HepG2 (cell line): ENCODE measurements at regions not wholly inside any gene's neighbourhood (a gene's known extent, or its start where the extent isn't known, plus 50 kb on each side); places are given as distances from the start of the nearest gene placed in this dataset.

ENCODE experiments used
- ATAC-seq: fragments of 200-7000 bp; cut with Tn5 transposase; 3 replicates; pipeline ENCODE4 v1.9.1; 2020; ENCODE audit warnings: mild to moderate bottlenecking, moderate library complexity
- BruUV-seq: library from RNA; stranded (reverse); fragments of 400-500 nt; replicated peaks from 2 replicates; lab custom pipeline; 2021; lab: Mats Ljungman, UMichigan
- CTCF ChIA-PET: fragments of 300-600 bp; formaldehyde crosslinking; extraction: SDS; loops from one replicate; lab custom pipeline; 2021; ENCODE audit warnings: low total read pairs, inconsistent platforms, low intra/inter-chr PET ratio; lab: Yijun Ruan, JAX
- POLR2A ChIA-PET: fragments of 350-600 bp; sonication (Branson Sonifier 250); formaldehyde crosslinking; loops from one replicate; lab custom pipeline; 2020; ENCODE audit warnings: antibody characterized with exemption, inconsistent platforms; lab: Yijun Ruan, JAX
- DNase-seq: peaks from one replicate; pipeline ENCODE4 v3.0.0-alpha.2; 2015; ENCODE audit warnings: low spot score
- FAIRE-seq: peaks from 3 replicates; lab custom pipeline; 2011; peaks lifted over from hg19 to GRCh38; lab: Jason Lieb, UNC
- H2AFZ ChIP-seq: one replicate; pipeline ENCODE4 v1.6.1; 2011; ENCODE audit warnings: low read length, inconsistent platforms
- H3K27ac ChIP-seq: fragments of 300-600 bp; 3 replicates; pipeline ENCODE4 v1.8.0; 2011; ENCODE audit warnings: mixed run types, mild to moderate bottlenecking, mixed read lengths, low read length, inconsistent platforms; ENCODE audit not compliant: insufficient read depth; ENCODE audit errors: extremely low read length
- H3K27me3 ChIP-seq, 2 experiments: fragments of 200-600 bp in 1 of 2; 2 replicates in 1 of 2; 3 replicates in 1 of 2; pipeline versions ENCODE4 v1.6.0 to v1.8.0; 2011; ENCODE audit warnings: low read length in 2 of 2, mild to moderate bottlenecking in 2 of 2, moderate library complexity in 2 of 2, inconsistent platforms in 1 of 2; ENCODE audit not compliant: insufficient read depth in 2 of 2, control insufficient read depth in 1 of 2
- H3K36me3 ChIP-seq, 2 experiments: fragments of 200-600 bp in 1 of 2; replicated peaks in 1 of 2; 2 replicates in 1 of 2; 3 replicates in 1 of 2; pipeline versions ENCODE4 v1.5.1 to v1.8.0; 2011; ENCODE audit warnings: low read length in 2 of 2, inconsistent platforms in 1 of 2; ENCODE audit not compliant: insufficient read depth in 2 of 2, control insufficient read depth in 1 of 2
- H3K4me1 ChIP-seq: 2 replicates; pipeline ENCODE4 v1.5.1; 2012; ENCODE audit warnings: low read length, inconsistent platforms; ENCODE audit not compliant: insufficient read depth
- H3K4me2 ChIP-seq: 2 replicates; pipeline ENCODE4 v1.6.0; 2011; ENCODE audit warnings: low read depth, low read length, inconsistent platforms
- H3K4me3 ChIP-seq, 3 experiments: fragments of 200-600 bp in 1 of 3; sonication (generic), shearing (Covaris generic) in 1 of 3; replicated peaks in 1 of 3; 2 replicates each; pipeline ENCODE4 v1.5.1; 2011 to 2016; ENCODE audit warnings: low read length in 3 of 3, inconsistent platforms in 2 of 3, low read depth in 2 of 3, mild to moderate bottlenecking in 2 of 3, control low read depth in 1 of 3, mixed read lengths in 1 of 3; ENCODE audit not compliant: insufficient read depth in 1 of 3
- H3K79me2 ChIP-seq: one replicate; pipeline ENCODE4 v1.6.1; 2011; ENCODE audit warnings: low read length, inconsistent platforms; ENCODE audit not compliant: insufficient read depth
- H3K9ac ChIP-seq: 2 replicates; pipeline ENCODE4 v1.6.0; 2011; ENCODE audit warnings: mild to moderate bottlenecking, low read depth, low read length, inconsistent platforms; ENCODE audit not compliant: insufficient read depth
- H3K9me3 ChIP-seq: 2 replicates; pipeline ENCODE4 v1.5.1; 2012; ENCODE audit warnings: mild to moderate bottlenecking, low read length
- H4K20me1 ChIP-seq: 2 replicates; pipeline ENCODE4 v1.6.0; 2011; ENCODE audit warnings: inconsistent platforms, mild to moderate bottlenecking, low read length, moderate library complexity; ENCODE audit not compliant: insufficient read depth
- CCDC6 ChIP-seq: sonication (generic); formaldehyde crosslinking; IDR thresholded peaks from 2 replicates; pipeline ENCODE4 v1.8.1; 2022; ENCODE audit warnings: mild to moderate bottlenecking, missing genetic modification reagents, moderate library complexity
- CEBPB ChIP-seq: IDR thresholded peaks from 2 replicates; pipeline ENCODE4 v1.6.1; 2011; ENCODE audit warnings: low read depth, low read length, improper control_type of control experiment, borderline replicate concordance
- CEBPG ChIP-seq: IDR thresholded peaks from 2 replicates; pipeline ENCODE4 v1.6.1; 2016
- EEA1 ChIP-seq: sonication (generic); formaldehyde crosslinking; IDR thresholded peaks from 2 replicates; pipeline ENCODE4 v1.5.1; 2020; ENCODE audit warnings: mild to moderate bottlenecking, missing genetic modification reagents, borderline replicate concordance
- EED ChIP-seq: sonication (generic); formaldehyde crosslinking; IDR thresholded peaks from 2 replicates; pipeline ENCODE4 v1.5.0; 2020; ENCODE audit warnings: mild to moderate bottlenecking, missing genetic modification reagents
- MZF1 ChIP-seq: sonication (generic); formaldehyde crosslinking; IDR thresholded peaks from 2 replicates; pipeline ENCODE4 v1.8.1; 2023; ENCODE audit warnings: mild to moderate bottlenecking, missing genetic modification reagents, borderline replicate concordance
- NFIC ChIP-seq: IDR thresholded peaks from 2 replicates; pipeline ENCODE4 v1.6.1; 2012; ENCODE audit warnings: mild to moderate bottlenecking, low read length, inconsistent platforms
- SCMH1 ChIP-seq: sonication (generic); formaldehyde crosslinking; IDR thresholded peaks from 2 replicates; pipeline ENCODE4 v1.9.0; 2021; ENCODE audit warnings: missing genetic modification reagents, mild to moderate bottlenecking, borderline replicate concordance
- ZNF263 ChIP-seq: sonication (generic); formaldehyde crosslinking; IDR thresholded peaks from 2 replicates; pipeline ENCODE4 v1.4.0; 2020; ENCODE audit warnings: missing genetic modification reagents
- ZNF788 ChIP-seq: sonication (generic); formaldehyde crosslinking; IDR thresholded peaks from 2 replicates; pipeline ENCODE4 v1.5.0; 2020; ENCODE audit warnings: mild to moderate bottlenecking, missing genetic modification reagents, borderline replicate concordance
- WGBS: methylation state at CpG from one replicate; pipeline ENCODE4 v1.1.6; 2017; ENCODE audit warnings: low lambda C conversion rate; 5-methylcytosine and 5-hydroxymethylcytosine counted together
- in situ Hi-C: cut with HindIII; loops from 2 replicates; pipeline ENCODE4 v1.10.0; 2017; ENCODE audit warnings: low pct_unique_long_range_greater_than_20kb; ENCODE audit not compliant: extremely low pct_ligation_motif_present
- intact Hi-C: fragments of 100-400 bp; cut with micrococcal nuclease; formaldehyde crosslinking; loops from one replicate; pipeline ENCODE4 v1.10.0; 2022; ENCODE audit not compliant: unreplicated experiment
- TF ChIP-seq, protein P1 (sequence below): sonication (generic); formaldehyde crosslinking; conservative IDR thresholded peaks from 2 replicates; pipeline ENCODE4 v1.4.0; 2020; ENCODE audit warnings: mild to moderate bottlenecking, missing genetic modification reagents, moderate library complexity

DNA sequence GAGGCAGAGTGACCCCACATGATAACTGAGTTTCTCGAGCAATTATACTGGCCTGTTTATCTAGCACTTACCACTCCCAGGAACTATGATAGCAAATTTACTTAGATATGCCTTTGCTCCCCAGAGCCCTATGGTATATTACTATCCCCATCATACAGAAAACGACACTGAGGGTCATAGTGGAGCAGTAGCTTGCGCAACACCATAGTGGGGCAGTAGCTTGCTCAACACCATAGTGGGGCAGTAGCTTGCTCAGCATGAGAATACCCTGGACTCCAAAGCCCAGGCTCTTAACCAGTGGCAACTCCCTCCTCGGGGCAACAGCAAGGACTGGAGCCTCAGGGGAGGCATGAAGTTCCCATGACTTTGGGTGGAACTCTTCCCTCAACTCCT, 211.9 kb downstream of the NPHP4 start:
- H3K27me3 ChIP-seq: peaks cover 0 to 15% of the 10 kb centered on the region in 2 experiments
- no peaks in the 10 kb centered on the region for H3K4me1 ChIP-seq
- FAIRE-seq: no peak

More for the DNA sequence above, 211.9 kb downstream of the NPHP4 start:
- H4K20me1 ChIP-seq: no peaks in the 10 kb centered on the region
- 6% methylated on average over 3 of the region's 4 CpGs for WGBS
- ChIA-PET POLR2A (no interaction called here), CTCF (no interaction called here)
- DNase-seq: no peak
- BruUV-seq: no TSS peak
- no peak overlapping the region for H3K9ac ChIP-seq
- TF ChIP-seq CEBPG (CRISPR knock-in tag): peak; percentile 53; the same call in 1 of the 2 replicates
- no peak for TF ChIP-seq EEA1 (CRISPR knock-in tag)
- no peak for TF ChIP-seq ZNF263 (CRISPR knock-in tag)
- no peak for TF ChIP-seq ZNF788 (CRISPR knock-in tag)
- no peak for TF ChIP-seq MZF1 (CRISPR knock-in tag)
- no peak for TF ChIP-seq NFIC
- TF ChIP-seq, protein P1, sequence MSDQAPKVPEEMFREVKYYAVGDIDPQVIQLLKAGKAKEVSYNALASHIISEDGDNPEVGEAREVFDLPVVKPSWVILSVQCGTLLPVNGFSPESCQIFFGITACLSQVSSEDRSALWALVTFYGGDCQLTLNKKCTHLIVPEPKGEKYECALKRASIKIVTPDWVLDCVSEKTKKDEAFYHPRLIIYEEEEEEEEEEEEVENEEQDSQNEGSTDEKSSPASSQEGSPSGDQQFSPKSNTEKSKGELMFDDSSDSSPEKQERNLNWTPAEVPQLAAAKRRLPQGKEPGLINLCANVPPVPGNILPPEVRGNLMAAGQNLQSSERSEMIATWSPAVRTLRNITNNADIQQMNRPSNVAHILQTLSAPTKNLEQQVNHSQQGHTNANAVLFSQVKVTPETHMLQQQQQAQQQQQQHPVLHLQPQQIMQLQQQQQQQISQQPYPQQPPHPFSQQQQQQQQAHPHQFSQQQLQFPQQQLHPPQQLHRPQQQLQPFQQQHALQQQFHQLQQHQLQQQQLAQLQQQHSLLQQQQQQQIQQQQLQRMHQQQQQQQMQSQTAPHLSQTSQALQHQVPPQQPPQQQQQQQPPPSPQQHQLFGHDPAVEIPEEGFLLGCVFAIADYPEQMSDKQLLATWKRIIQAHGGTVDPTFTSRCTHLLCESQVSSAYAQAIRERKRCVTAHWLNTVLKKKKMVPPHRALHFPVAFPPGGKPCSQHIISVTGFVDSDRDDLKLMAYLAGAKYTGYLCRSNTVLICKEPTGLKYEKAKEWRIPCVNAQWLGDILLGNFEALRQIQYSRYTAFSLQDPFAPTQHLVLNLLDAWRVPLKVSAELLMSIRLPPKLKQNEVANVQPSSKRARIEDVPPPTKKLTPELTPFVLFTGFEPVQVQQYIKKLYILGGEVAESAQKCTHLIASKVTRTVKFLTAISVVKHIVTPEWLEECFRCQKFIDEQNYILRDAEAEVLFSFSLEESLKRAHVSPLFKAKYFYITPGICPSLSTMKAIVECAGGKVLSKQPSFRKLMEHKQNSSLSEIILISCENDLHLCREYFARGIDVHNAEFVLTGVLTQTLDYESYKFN (CRISPR knock-in tag): no peak
- TF ChIP-seq SCMH1 (CRISPR knock-in tag): no peak
- TF ChIP-seq EED (CRISPR knock-in tag): no peak
- TF ChIP-seq CEBPB: peak; percentile 83; the same call in 1 of the 2 replicates
- no peak for TF ChIP-seq CCDC6
- H3K27ac ChIP-seq: no peak overlapping the region
- no peaks in the 10 kb centered on the region for H3K79me2 ChIP-seq
- ATAC-seq: no peak
- in situ Hi-C loops: no loop called here
- no peak overlapping the region for H2AFZ ChIP-seq
- no peak overlapping the region for H3K4me2 ChIP-seq
- no peaks in the 10 kb centered on the region for H3K36me3 ChIP-seq
- no peaks in the 10 kb centered on the region for H3K9me3 ChIP-seq
- intact Hi-C loops: no loop called here
- H3K4me3 ChIP-seq: no peak overlapping the region
